ENCODE measurements at regions not wholly inside any gene's neighbourhood (a gene's known extent, or its start where the extent isn't known, plus 50 kb on each side); places are given as distances from the start of the nearest gene placed in this dataset.

- TF ChIP-seq, protein P1, sequence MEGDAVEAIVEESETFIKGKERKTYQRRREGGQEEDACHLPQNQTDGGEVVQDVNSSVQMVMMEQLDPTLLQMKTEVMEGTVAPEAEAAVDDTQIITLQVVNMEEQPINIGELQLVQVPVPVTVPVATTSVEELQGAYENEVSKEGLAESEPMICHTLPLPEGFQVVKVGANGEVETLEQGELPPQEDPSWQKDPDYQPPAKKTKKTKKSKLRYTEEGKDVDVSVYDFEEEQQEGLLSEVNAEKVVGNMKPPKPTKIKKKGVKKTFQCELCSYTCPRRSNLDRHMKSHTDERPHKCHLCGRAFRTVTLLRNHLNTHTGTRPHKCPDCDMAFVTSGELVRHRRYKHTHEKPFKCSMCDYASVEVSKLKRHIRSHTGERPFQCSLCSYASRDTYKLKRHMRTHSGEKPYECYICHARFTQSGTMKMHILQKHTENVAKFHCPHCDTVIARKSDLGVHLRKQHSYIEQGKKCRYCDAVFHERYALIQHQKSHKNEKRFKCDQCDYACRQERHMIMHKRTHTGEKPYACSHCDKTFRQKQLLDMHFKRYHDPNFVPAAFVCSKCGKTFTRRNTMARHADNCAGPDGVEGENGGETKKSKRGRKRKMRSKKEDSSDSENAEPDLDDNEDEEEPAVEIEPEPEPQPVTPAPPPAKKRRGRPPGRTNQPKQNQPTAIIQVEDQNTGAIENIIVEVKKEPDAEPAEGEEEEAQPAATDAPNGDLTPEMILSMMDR (tag by site-specific recombination; IDR thresholded peaks at IDR 0.05) = no peak
- no peak for TF ChIP-seq PRDM10 (tag by site-specific recombination; IDR thresholded peaks at IDR 0.05)
- TF ChIP-seq ZNF10 (tag by site-specific recombination; IDR thresholded peaks at IDR 0.05) = no peak
- TF ChIP-seq ZNF549 (tag by site-specific recombination; IDR thresholded peaks at IDR 0.05) = no peak
- TF ChIP-seq GLIS1 (tag by site-specific recombination; IDR thresholded peaks at IDR 0.05) = no peak
- no peak for TF ChIP-seq ZNF2 (tag by site-specific recombination; IDR thresholded peaks at IDR 0.05)
- no peak for TF ChIP-seq ZSCAN5A (tag by site-specific recombination; IDR thresholded peaks at IDR 0.05)
- no peak for TF ChIP-seq ZNF514 (tag by site-specific recombination; IDR thresholded peaks at IDR 0.05)
- no peak for TF ChIP-seq ZNF274 (IDR thresholded peaks at IDR 0.05; ENCODE audit: low read length)
- TF ChIP-seq ZNF274 (tag by site-specific recombination; IDR thresholded peaks at IDR 0.05; ENCODE audit: borderline replicate concordance) = no peak
- TF ChIP-seq KLF17 (tag by site-specific recombination; IDR thresholded peaks at IDR 0.05) = no peak
Observed at GRCh38 chr1:94653454-94653853, 111.9 kb upstream of the F3 start.
